GM23338 (cell line): ENCODE measurements at regions not wholly inside any gene's neighbourhood (a gene's known extent, or its start where the extent isn't known, plus 50 kb on each side); places are given as distances from the start of the nearest gene placed in this dataset.

Experiments used
- ATAC-seq: fragments of 200-7000 bp; cut with Tn5 transposase; 3 replicates; pipeline ENCODE4 v1.9.1; 2020
- DNase-seq: peaks from one replicate; pipeline ENCODE4 v3.0.0-alpha.2; 2015; ENCODE audit warnings: low spot score
- H2AFZ ChIP-seq: fragments of 200-600 bp; sonication (generic); 2 replicates; pipeline ENCODE4 v1.8.0; 2016; ENCODE audit warnings: antibody characterized with exemption, mild to moderate bottlenecking, moderate library complexity
- H3F3A ChIP-seq: fragments of 200-600 bp; sonication (generic); replicated peaks from 2 replicates; pipeline ENCODE4 v1.8.0; 2017; ENCODE audit warnings: antibody characterized with exemption, mixed run types, low read depth
- H3K27ac ChIP-seq: fragments of 200-600 bp; sonication (generic); 2 replicates; pipeline ENCODE4 v1.6.1; 2016; ENCODE audit warnings: low read depth
- H3K27me3 ChIP-seq: fragments of 200-600 bp; sonication (generic); 2 replicates; pipeline ENCODE4 v1.8.0; 2016; ENCODE audit warnings: mild to moderate bottlenecking, mixed run types, moderate library complexity; ENCODE audit not compliant: insufficient read depth
- H3K36me3 ChIP-seq: fragments of 200-600 bp; sonication (generic); 2 replicates; pipeline ENCODE4 v1.8.0; 2016; ENCODE audit warnings: mild to moderate bottlenecking; ENCODE audit not compliant: insufficient read depth
- H3K4me1 ChIP-seq: fragments of 200-600 bp; sonication (generic); 2 replicates; pipeline ENCODE4 v1.8.0; 2016; ENCODE audit warnings: mild to moderate bottlenecking, moderate library complexity; ENCODE audit not compliant: insufficient read depth
- H3K4me2 ChIP-seq: fragments of 200-600 bp; sonication (generic); 2 replicates; pipeline ENCODE4 v1.7.1; 2017; ENCODE audit warnings: mixed run types
- H3K4me3 ChIP-seq: fragments of 200-600 bp; sonication (generic); 2 replicates; pipeline ENCODE4 v1.6.1; 2016; ENCODE audit warnings: mixed run types
- H3K79me2 ChIP-seq: fragments of 200-600 bp; sonication (generic); replicated peaks from 2 replicates; pipeline ENCODE4 v1.8.0; 2017; ENCODE audit warnings: mild to moderate bottlenecking; ENCODE audit not compliant: insufficient read depth
- H3K9me2 ChIP-seq: fragments of 200-600 bp; sonication (generic); 2 replicates; pipeline ENCODE4 v1.8.0; 2017; ENCODE audit not compliant: insufficient read depth
- H4K20me1 ChIP-seq: fragments of 200-600 bp; sonication (generic); replicated peaks from 2 replicates; pipeline ENCODE4 v1.8.0; 2017; ENCODE audit warnings: mild to moderate bottlenecking; ENCODE audit not compliant: insufficient read depth
- H3K27ac Mint-ChIP-seq: 2 replicates; pipeline ENCODE4 v1.8.0; 2020; ENCODE audit warnings: inconsistent platforms, mild to moderate bottlenecking, moderate library complexity, mixed read lengths
- H3K27me3 Mint-ChIP-seq: 3 replicates; pipeline ENCODE4 v1.8.0; 2022; ENCODE audit warnings: low read depth, mild to moderate bottlenecking, moderate library complexity, mixed read lengths, inconsistent platforms; ENCODE audit not compliant: insufficient read depth, poor library complexity
- H3K36me3 Mint-ChIP-seq: 3 replicates; pipeline ENCODE4 v1.8.0; 2021; ENCODE audit warnings: low read depth, mild to moderate bottlenecking, inconsistent platforms, moderate library complexity, mixed read lengths
- H3K4me1 Mint-ChIP-seq: 3 replicates; pipeline ENCODE4 v1.8.0; 2020; ENCODE audit warnings: mild to moderate bottlenecking, inconsistent platforms, mixed read lengths
- H3K4me3 Mint-ChIP-seq: 3 replicates; pipeline ENCODE4 v1.8.0; 2021; ENCODE audit warnings: moderate library complexity, mild to moderate bottlenecking, inconsistent platforms, mixed read lengths
- H3K9me3 Mint-ChIP-seq: 3 replicates; pipeline ENCODE4 v1.8.0; 2020; ENCODE audit warnings: moderate library complexity, mild to moderate bottlenecking, inconsistent platforms, mixed read lengths
- CREB1 ChIP-seq: fragments of 250-450 bp; sonication (Bioruptor Pico); IDR thresholded peaks from 2 replicates; pipeline ENCODE4 v1.5.0; 2020; ENCODE audit warnings: low read depth, mild to moderate bottlenecking, moderate library complexity
- EZH2 ChIP-seq: fragments of 200-600 bp; sonication (generic); IDR thresholded peaks from one replicate; pipeline ENCODE4 v1.8.0; 2017; ENCODE audit warnings: antibody characterized with exemption, mild to moderate bottlenecking, low read depth; ENCODE audit not compliant: unreplicated experiment
- EZH2phosphoT487 ChIP-seq: fragments of 200-600 bp; sonication (generic); IDR thresholded peaks from one replicate; pipeline ENCODE4 v1.8.1; 2018; ENCODE audit warnings: antibody characterized with exemption; ENCODE audit not compliant: unreplicated experiment
- JUNB ChIP-seq: IDR thresholded peaks from one replicate; pipeline ENCODE4 v1.6.1; 2016; ENCODE audit warnings: antibody characterized with exemption; ENCODE audit not compliant: unreplicated experiment
- POLR2AphosphoS5 ChIP-seq: IDR thresholded peaks from 2 replicates; pipeline ENCODE4 v1.6.1; 2016; ENCODE audit warnings: antibody characterized with exemption, low read depth
- STAT1 ChIP-seq: IDR thresholded peaks from one replicate; pipeline ENCODE4 v1.6.1; 2016; ENCODE audit warnings: antibody characterized with exemption; ENCODE audit not compliant: unreplicated experiment
- ZNF114 ChIP-seq: fragments of 250-450 bp; sonication (Bioruptor Pico); IDR thresholded peaks from 2 replicates; pipeline ENCODE4 v1.5.0; 2020; ENCODE audit warnings: mild to moderate bottlenecking, moderate library complexity
- ZNF331 ChIP-seq: fragments of 250-450 bp; sonication (Bioruptor Pico); IDR thresholded peaks from 2 replicates; pipeline ENCODE4 v1.5.0; 2020; ENCODE audit warnings: low read depth, mild to moderate bottlenecking, moderate library complexity
- TF ChIP-seq, protein P1 (sequence below): fragments of 250-450 bp; sonication (Bioruptor Pico); IDR thresholded peaks from 2 replicates; pipeline ENCODE4 v1.5.0; 2020; ENCODE audit warnings: mild to moderate bottlenecking, moderate library complexity

DNA sequence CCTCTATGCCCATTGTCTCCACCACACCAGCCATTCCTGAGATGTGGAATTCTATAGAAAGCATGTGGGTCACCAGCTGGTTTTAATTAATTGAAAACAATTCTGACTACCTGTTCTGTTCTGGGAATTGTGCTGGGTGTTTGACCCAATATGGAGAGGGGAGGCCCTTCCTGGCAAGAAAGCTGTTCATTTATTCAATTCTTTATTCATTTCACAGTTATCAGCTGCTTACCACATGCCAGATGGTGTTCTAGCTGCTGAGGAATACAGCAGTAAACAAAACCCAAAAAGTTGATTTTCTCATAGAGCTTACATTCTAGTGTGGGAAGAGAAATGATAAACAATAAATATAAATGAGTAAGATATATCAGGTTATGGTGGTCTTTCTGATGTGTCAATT lies 296.1 kb upstream of the RASGRP1 start (continued):
- TF ChIP-seq EZH2phosphoT487 (no peak), ZNF331 (CRISPR knock-in tag) (no peak), ZNF114 (CRISPR knock-in tag) (no peak), EZH2 (no peak), POLR2AphosphoS5 (no peak)
- TF ChIP-seq, protein P1, sequence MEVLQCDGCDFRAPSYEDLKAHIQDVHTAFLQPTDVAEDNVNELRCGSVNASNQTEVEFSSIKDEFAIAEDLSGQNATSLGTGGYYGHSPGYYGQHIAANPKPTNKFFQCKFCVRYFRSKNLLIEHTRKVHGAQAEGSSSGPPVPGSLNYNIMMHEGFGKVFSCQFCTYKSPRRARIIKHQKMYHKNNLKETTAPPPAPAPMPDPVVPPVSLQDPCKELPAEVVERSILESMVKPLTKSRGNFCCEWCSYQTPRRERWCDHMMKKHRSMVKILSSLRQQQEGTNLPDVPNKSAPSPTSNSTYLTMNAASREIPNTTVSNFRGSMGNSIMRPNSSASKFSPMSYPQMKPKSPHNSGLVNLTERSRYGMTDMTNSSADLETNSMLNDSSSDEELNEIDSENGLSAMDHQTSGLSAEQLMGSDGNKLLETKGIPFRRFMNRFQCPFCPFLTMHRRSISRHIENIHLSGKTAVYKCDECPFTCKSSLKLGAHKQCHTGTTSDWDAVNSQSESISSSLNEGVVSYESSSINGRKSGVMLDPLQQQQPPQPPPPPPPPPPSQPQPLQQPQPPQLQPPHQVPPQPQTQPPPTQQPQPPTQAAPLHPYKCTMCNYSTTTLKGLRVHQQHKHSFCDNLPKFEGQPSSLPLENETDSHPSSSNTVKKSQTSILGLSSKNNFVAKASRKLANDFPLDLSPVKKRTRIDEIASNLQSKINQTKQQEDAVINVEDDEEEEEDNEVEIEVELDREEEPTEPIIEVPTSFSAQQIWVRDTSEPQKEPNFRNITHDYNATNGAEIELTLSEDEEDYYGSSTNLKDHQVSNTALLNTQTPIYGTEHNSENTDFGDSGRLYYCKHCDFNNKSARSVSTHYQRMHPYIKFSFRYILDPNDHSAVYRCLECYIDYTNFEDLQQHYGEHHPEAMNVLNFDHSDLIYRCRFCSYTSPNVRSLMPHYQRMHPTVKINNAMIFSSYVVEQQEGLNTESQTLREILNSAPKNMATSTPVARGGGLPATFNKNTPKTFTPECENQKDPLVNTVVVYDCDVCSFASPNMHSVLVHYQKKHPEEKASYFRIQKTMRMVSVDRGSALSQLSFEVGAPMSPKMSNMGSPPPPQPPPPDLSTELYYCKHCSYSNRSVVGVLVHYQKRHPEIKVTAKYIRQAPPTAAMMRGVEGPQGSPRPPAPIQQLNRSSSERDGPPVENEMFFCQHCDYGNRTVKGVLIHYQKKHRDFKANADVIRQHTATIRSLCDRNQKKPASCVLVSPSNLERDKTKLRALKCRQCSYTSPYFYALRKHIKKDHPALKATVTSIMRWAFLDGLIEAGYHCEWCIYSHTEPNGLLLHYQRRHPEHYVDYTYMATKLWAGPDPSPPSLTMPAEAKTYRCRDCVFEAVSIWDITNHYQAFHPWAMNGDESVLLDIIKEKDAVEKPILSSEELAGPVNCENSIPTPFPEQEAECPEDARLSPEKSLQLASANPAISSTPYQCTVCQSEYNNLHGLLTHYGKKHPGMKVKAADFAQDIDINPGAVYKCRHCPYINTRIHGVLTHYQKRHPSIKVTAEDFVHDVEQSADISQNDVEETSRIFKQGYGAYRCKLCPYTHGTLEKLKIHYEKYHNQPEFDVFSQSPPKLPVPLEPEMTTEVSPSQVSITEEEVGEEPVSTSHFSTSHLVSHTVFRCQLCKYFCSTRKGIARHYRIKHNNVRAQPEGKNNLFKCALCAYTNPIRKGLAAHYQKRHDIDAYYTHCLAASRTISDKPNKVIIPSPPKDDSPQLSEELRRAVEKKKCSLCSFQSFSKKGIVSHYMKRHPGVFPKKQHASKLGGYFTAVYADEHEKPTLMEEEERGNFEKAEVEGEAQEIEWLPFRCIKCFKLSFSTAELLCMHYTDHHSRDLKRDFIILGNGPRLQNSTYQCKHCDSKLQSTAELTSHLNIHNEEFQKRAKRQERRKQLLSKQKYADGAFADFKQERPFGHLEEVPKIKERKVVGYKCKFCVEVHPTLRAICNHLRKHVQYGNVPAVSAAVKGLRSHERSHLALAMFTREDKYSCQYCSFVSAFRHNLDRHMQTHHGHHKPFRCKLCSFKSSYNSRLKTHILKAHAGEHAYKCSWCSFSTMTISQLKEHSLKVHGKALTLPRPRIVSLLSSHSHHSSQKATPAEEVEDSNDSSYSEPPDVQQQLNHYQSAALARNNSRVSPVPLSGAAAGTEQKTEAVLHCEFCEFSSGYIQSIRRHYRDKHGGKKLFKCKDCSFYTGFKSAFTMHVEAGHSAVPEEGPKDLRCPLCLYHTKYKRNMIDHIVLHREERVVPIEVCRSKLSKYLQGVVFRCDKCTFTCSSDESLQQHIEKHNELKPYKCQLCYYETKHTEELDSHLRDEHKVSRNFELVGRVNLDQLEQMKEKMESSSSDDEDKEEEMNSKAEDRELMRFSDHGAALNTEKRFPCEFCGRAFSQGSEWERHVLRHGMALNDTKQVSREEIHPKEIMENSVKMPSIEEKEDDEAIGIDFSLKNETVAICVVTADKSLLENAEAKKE, result no peak

DNA sequence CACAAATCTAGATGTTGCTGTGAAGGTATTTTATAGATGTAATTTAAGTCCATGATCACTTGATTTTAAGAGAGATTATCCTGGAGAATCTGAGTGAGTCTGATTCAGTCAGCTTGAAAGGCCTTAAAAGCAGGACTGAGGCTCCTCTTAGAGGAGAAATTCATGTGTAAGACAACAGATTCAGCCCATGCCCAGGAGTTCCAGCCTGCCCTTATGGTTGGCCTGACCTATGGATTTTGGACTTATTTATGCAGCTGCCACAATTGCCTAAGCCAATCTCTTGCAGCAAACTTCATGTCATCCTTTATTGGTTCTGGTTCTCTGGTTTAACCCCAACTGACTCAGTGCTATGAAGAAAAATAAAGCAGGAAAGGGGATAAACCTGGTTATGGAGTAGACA lies 296.5 kb upstream of the RASGRP1 start:
- peaks cover 4% of the 10 kb centered on the region; the same call in 2 of the 3 replicates for H3K4me1 Mint-ChIP-seq
- TF ChIP-seq EZH2 (no peak), CREB1 (no peak), JUNB (no peak), STAT1 (no peak), EZH2phosphoT487 (no peak), ZNF331 (CRISPR knock-in tag) (no peak)
- TF ChIP-seq, protein P1, result no peak

More for the DNA sequence above, 296.5 kb upstream of the RASGRP1 start:
- no peaks in the 10 kb centered on the region for H3K27me3 Mint-ChIP-seq
- no peaks in the 10 kb centered on the region; the same call in 1 of the 2 replicates for H3K9me2 ChIP-seq
- no peak overlapping the region for H3K4me2 ChIP-seq
- no peaks in the 10 kb centered on the region for H3K36me3 Mint-ChIP-seq
- H3K36me3 ChIP-seq, result no peaks in the 10 kb centered on the region
- H3K27ac ChIP-seq, result no peak overlapping the region
- no peak overlapping the region for H3K4me3 ChIP-seq
- no peaks in the 10 kb centered on the region for H3F3A ChIP-seq
- no peaks in the 10 kb centered on the region for H4K20me1 ChIP-seq
- ATAC-seq (no peak), DNase-seq (no peak)
- no peaks in the 10 kb centered on the region for H3K9me3 Mint-ChIP-seq
- no peaks in the 10 kb centered on the region for H3K79me2 ChIP-seq
- no peak overlapping the region for H3K4me3 Mint-ChIP-seq
- no peak overlapping the region for H3K27ac Mint-ChIP-seq
- H2AFZ ChIP-seq, result no peak overlapping the region
- H3K27me3 ChIP-seq, result no peaks in the 10 kb centered on the region
- no peaks in the 10 kb centered on the region for H3K4me1 ChIP-seq
